ENCODE measurements at regions not wholly inside any gene's neighbourhood (a gene's known extent, or its start where the extent isn't known, plus 50 kb on each side); places are given as distances from the start of the nearest gene placed in this dataset.

DNA sequence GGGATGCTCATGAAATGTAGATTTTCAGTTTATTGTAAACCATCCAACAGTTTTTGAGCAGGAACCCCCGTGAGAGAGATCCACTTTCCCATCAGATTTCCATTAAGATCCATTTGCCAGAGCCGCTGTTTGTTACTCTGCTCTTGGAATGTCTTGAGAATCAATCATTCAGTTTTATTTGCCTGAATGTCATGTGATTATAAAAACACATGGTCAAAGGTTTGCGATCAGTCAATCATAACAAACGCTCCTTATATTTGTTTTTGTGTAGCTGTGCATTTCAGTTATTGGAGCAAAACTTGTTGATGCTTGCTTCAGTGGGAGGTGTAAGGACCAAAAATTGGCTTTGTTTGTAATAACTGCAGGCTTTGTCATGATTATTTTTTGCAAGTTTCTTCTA is 155.8 kb upstream of the RHOBTB1 start:
- TF ChIP-seq CTCF (IDR thresholded peaks at IDR 0.05; ENCODE audit: poor library complexity) (no peak), EZH2phosphoT487 (IDR thresholded peaks at IDR 0.05; ENCODE audit: low read depth, severe bottlenecking, unreplicated experiment) (no peak)
